SH-SY5Y (cell line): ENCODE measurements at regions not wholly inside any gene's neighbourhood (a gene's known extent, or its start where the extent isn't known, plus 50 kb on each side); places are given as distances from the start of the nearest gene placed in this dataset.

ENCODE experiments used
- GATA2 ChIP-seq: IDR thresholded peaks from 2 replicates; pipeline ENCODE4 v1.6.1; 2011; ENCODE audit warnings: mild to moderate bottlenecking, low read depth, low read length
- GATA3 ChIP-seq: IDR thresholded peaks from 2 replicates; pipeline ENCODE4 v1.6.1; 2011; ENCODE audit warnings: low read depth, mild to moderate bottlenecking, low read length, moderate library complexity

- no peak for TF ChIP-seq GATA2
- no peak for TF ChIP-seq GATA3
These were observed 603.8 kb upstream of the USP24 start for GRCh38 chr1:55819011-55819410.
